OCI-LY7 (cell line): ENCODE measurements at regions not wholly inside any gene's neighbourhood (a gene's known extent, or its start where the extent isn't known, plus 50 kb on each side); places are given as distances from the start of the nearest gene placed in this dataset.

Experiments
- BruUV-seq: library from RNA; stranded (reverse); fragments of 400-500 nt; replicated peaks from 2 replicates; lab custom pipeline; 2021; lab: Mats Ljungman, UMichigan
- CTCF ChIA-PET: fragments of 300-600 bp; sonication (Branson Sonifier 250); formaldehyde crosslinking; loops from one replicate; lab custom pipeline; 2022; ENCODE audit warnings: antibody characterized with exemption; ENCODE audit not compliant: unreplicated experiment; lab: Charles Lee
- POLR2A ChIA-PET: fragments of 300-600 bp; sonication (Branson Sonifier 250); formaldehyde crosslinking; loops from one replicate; lab custom pipeline; 2022; ENCODE audit warnings: antibody characterized with exemption; lab: Charles Lee
- DNase-seq: peaks from one replicate; pipeline ENCODE4 v3.0.0-alpha.2; 2015; ENCODE audit warnings: low spot score
- H2AFZ ChIP-seq: fragments of 200-600 bp; sonication (generic), shearing (Covaris generic); 2 replicates; pipeline ENCODE4 v1.6.1; 2014; ENCODE audit warnings: mild to moderate bottlenecking, antibody characterized with exemption, low read length, moderate library complexity
- H3K27ac ChIP-seq: fragments of 200-600 bp; sonication (generic); 2 replicates; pipeline ENCODE4 v1.5.1; 2014; ENCODE audit warnings: mixed run types, low read depth, mild to moderate bottlenecking, moderate library complexity, low read length, inconsistent platforms; ENCODE audit not compliant: poor library complexity, severe bottlenecking
- H3K36me3 ChIP-seq: fragments of 200-600 bp; sonication (generic); 2 replicates; pipeline ENCODE4 v1.6.1; 2014; ENCODE audit warnings: mild to moderate bottlenecking, antibody characterized with exemption, low read length, moderate library complexity, mixed read lengths; ENCODE audit not compliant: insufficient read depth
- H3K4me1 ChIP-seq: fragments of 200-600 bp; sonication (generic); 2 replicates; pipeline ENCODE4 v1.5.1; 2014; ENCODE audit warnings: mild to moderate bottlenecking, low read length; ENCODE audit not compliant: insufficient read depth, poor library complexity, severe bottlenecking
- H3K4me2 ChIP-seq: fragments of 200-600 bp; sonication (generic); 2 replicates; pipeline ENCODE4 v1.6.1; 2014; ENCODE audit warnings: mild to moderate bottlenecking, low read length
- H3K4me3 ChIP-seq: fragments of 200-600 bp; sonication (generic); 2 replicates; pipeline ENCODE4 v1.5.1; 2014; ENCODE audit warnings: mild to moderate bottlenecking, low read depth, low read length; ENCODE audit not compliant: poor library complexity, severe bottlenecking
- H3K79me2 ChIP-seq: fragments of 200-600 bp; sonication (generic); 2 replicates; pipeline ENCODE4 v1.6.1; 2016; ENCODE audit warnings: low read depth, mild to moderate bottlenecking, low read length, moderate library complexity, mixed read lengths; ENCODE audit not compliant: insufficient read depth
- H3K9me2 ChIP-seq: fragments of 200-600 bp; sonication (generic); 2 replicates; pipeline ENCODE4 v1.6.1; 2016; ENCODE audit warnings: mild to moderate bottlenecking, low read length, mixed read lengths; ENCODE audit not compliant: insufficient read depth
- H3K9me3 ChIP-seq: fragments of 200-600 bp; sonication (generic); 2 replicates; pipeline ENCODE4 v1.6.1; 2014; ENCODE audit warnings: mild to moderate bottlenecking, mixed run types, low read length, mixed read lengths
- H4K20me1 ChIP-seq: fragments of 200-600 bp; sonication (generic); 2 replicates; pipeline ENCODE4 v1.6.1; 2014; ENCODE audit warnings: mild to moderate bottlenecking, antibody characterized with exemption, low read length, moderate library complexity, mixed read lengths; ENCODE audit not compliant: insufficient read depth
- CTCF ChIP-seq: fragments of 200-600 bp; sonication (generic); conservative IDR thresholded peaks from 2 replicates; pipeline ENCODE4 v1.5.1; 2014; ENCODE audit warnings: mild to moderate bottlenecking, antibody characterized with exemption, low read length, moderate library complexity, mixed read lengths
- EZH2phosphoT487 ChIP-seq: fragments of 200-600 bp; sonication (generic); IDR thresholded peaks from 2 replicates; pipeline ENCODE4 v1.6.1; 2018; ENCODE audit warnings: low read depth, borderline replicate concordance, mild to moderate bottlenecking, mixed run types, antibody characterized with exemption, low read length, moderate library complexity, mixed read lengths
- intact Hi-C: fragments of 100-400 bp; cut with micrococcal nuclease; formaldehyde crosslinking; loops from one replicate; pipeline ENCODE4 v1.10.0; 2022; ENCODE audit not compliant: unreplicated experiment

DNA sequence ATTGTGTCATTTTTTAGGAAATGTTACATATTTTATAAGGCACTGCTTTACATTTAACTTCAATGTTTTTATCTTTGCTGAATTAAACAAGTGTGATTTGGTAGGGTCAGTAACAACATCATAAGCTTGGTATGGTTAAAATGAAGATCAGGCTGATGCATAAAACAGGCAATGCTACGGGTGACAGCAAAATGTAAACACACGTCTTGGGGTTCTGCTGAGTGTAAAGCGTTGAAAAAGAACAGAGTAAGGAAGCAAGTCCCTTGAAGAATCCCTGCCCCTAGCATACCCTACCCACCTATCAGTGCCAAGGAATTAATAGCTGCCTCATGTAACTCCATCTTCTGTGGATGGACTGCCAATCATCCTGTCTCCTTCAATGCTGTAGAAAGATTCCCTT, 157.0 kb downstream of the CBLL2 start:
- no peak overlapping the region for H3K27ac ChIP-seq
- ChIA-PET CTCF (no interaction called here), POLR2A (no interaction called here)
- no peaks in the 10 kb centered on the region for H3K4me1 ChIP-seq
- no peaks in the 10 kb centered on the region for H3K9me2 ChIP-seq
- no peaks in the 10 kb centered on the region for H3K9me3 ChIP-seq
- H3K4me3 ChIP-seq: no peak overlapping the region
- DNase-seq: no peak
- no peak for TF ChIP-seq EZH2phosphoT487
- TF ChIP-seq CTCF: no peak
- H3K4me2 ChIP-seq: no peak overlapping the region
- H3K36me3 ChIP-seq: no peaks in the 10 kb centered on the region
- no peak overlapping the region for H2AFZ ChIP-seq
- intact Hi-C loops: no loop called here
- no TSS peak for BruUV-seq
- no peaks in the 10 kb centered on the region for H3K79me2 ChIP-seq
- no peaks in the 10 kb centered on the region for H4K20me1 ChIP-seq

DNA sequence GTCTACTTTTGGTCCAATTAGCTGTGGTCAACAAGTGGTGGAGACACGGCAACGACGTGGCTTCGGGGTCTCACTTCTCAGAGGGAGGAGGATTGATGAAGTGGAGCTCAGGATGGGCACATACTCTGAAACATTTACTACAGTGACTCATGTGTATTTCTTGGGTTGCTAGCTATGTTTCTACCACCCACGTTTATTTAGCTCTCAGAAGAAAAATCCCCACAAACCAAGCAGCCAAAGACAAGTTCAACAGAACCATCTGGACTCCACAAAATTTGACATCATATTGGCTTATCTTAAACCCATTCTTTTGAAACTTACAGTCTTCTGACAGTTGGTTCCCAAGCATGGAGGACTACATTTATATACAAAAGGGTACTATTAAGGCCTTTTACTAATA, 158.0 kb downstream of the CBLL2 start:
- Histone ChIP-seq H3K36me3 (no peaks in the 10 kb centered on the region), H3K4me3 (no peak overlapping the region), H3K9me3 (no peaks in the 10 kb centered on the region), H3K9me2 (no peaks in the 10 kb centered on the region), H3K79me2 (no peaks in the 10 kb centered on the region), H3K4me2 (no peak overlapping the region), H2AFZ (no peak overlapping the region), H4K20me1 (no peaks in the 10 kb centered on the region), H3K4me1 (no peaks in the 10 kb centered on the region), H3K27ac (no peak overlapping the region)
- intact Hi-C loops: no loop called here
- BruUV-seq: no TSS peak
- DNase-seq: no peak
- ChIA-PET CTCF (no interaction called here), POLR2A (no interaction called here)
- TF ChIP-seq CTCF (no peak), EZH2phosphoT487 (no peak)

GRCh38 chrX:22433292-22434070, 160.8 kb downstream of the CBLL2 start:
- Histone ChIP-seq H3K36me3 (no peaks in the 10 kb centered on the region), H3K4me2 (no peak overlapping the region), H3K27ac (no peak overlapping the region), H3K79me2 (no peaks in the 10 kb centered on the region), H2AFZ (no peak overlapping the region), H3K4me3 (no peak overlapping the region), H3K4me1 (no peaks in the 10 kb centered on the region), H3K9me3 (no peaks in the 10 kb centered on the region), H4K20me1 (no peaks in the 10 kb centered on the region), H3K9me2 (no peaks in the 10 kb centered on the region)
- intact Hi-C loops: no loop called here
- POLR2A ChIA-PET: no interaction called here
- no peak for DNase-seq
- BruUV-seq: no TSS peak
- CTCF ChIA-PET: no interaction called here
- TF ChIP-seq CTCF (no peak), EZH2phosphoT487 (no peak)
